Right lobe of liver (tissue), 6 donors: ENCODE measurements at regions not wholly inside any gene's neighbourhood (a gene's known extent, or its start where the extent isn't known, plus 50 kb on each side); places are given as distances from the start of the nearest gene placed in this dataset.
"Not testable (repeated sequence)": the region's sequence is repeated elsewhere in the genome, so short reads cannot be mapped to it uniquely, and the experiment has no call there.

ENCODE experiments used
- ATAC-seq, 4 donors: fragments of 200-7000 bp; cut with Tn5 transposase; one replicate each; pipeline ENCODE4 v1.9.1; 2020; ENCODE audit warnings: mild to moderate bottlenecking in 4 of 4, moderate library complexity in 4 of 4
- DNase-seq, 3 donors: peaks; one replicate each; pipeline ENCODE4 v3.0.0-alpha.2; 2020
- H3K27ac ChIP-seq, 3 donors: fragments of 200-600 bp; one replicate each; pipeline ENCODE4 v1.8.0; 2022
- H3K27me3 ChIP-seq, 2 donors: fragments of 200-600 bp; one replicate each; pipeline ENCODE4 v1.8.0; 2022
- H3K36me3 ChIP-seq, 4 donors: fragments of 200-600 bp; sonication (generic) in 1 of 4; one replicate each; pipeline versions ENCODE4 v1.5.1 to v1.8.0; 2017 to 2022; ENCODE audit warnings: control low read depth in 1 of 4
- H3K4me1 ChIP-seq, 4 donors: fragments of 200-600 bp; sonication (generic) in 1 of 4; one replicate each; pipeline versions ENCODE4 v1.5.1 to v1.8.0; 2017 to 2022; ENCODE audit warnings: control low read depth in 1 of 4
- H3K4me3 ChIP-seq, 3 donors: fragments of 200-600 bp; one replicate each; pipeline ENCODE4 v1.8.0; 2022
- H3K9me3 ChIP-seq, 4 donors: fragments of 200-600 bp; sonication (generic) in 1 of 4; one replicate each; pipeline versions ENCODE4 v1.5.1 to v1.8.0; 2017 to 2022; ENCODE audit warnings: control low read depth in 1 of 4
- POLR2A ChIP-seq: fragments of 450-650 bp; IDR thresholded peaks from one replicate; pipeline ENCODE4 v1.6.1; 2017; ENCODE audit warnings: antibody characterized with exemption, mild to moderate bottlenecking
- WGBS: methylation state at CpG from one replicate; pipeline ENCODE4 v1.1.6; 2018; ENCODE audit warnings: low coverage, low lambda C conversion rate; ENCODE audit not compliant: insufficient coverage; ENCODE audit errors: missing lambda C conversion rate; 5-methylcytosine and 5-hydroxymethylcytosine counted together
- intact Hi-C, 2 donors: fragments of 100-400 bp; cut with DNase I; formaldehyde crosslinking; loops; one replicate each; pipeline versions ENCODE4 v1.11.2 to v1.14.1; 2022
- TF ChIP-seq, protein P1 (sequence below), 4 donors: fragments of 200-600 bp in 3 of 4; fragments of 450-650 bp in 1 of 4; IDR thresholded peaks; one replicate each; pipeline versions ENCODE4 v1.5.1 to v1.8.0; 2016 to 2022; ENCODE audit warnings: antibody characterized with exemption in 4 of 4, mild to moderate bottlenecking in 2 of 4
- donor health status: DM: no; HTN: yes; CAD: no.
- donor health status: DM: no; HTN: no; CAD: no.
- donor health status: DM: no; HTN: no; CAD: no.
- donor health status: DM: no; HTN: yes; CAD: no.
- donor health status: DM: no; HTN: yes; CAD: no.

DNA sequence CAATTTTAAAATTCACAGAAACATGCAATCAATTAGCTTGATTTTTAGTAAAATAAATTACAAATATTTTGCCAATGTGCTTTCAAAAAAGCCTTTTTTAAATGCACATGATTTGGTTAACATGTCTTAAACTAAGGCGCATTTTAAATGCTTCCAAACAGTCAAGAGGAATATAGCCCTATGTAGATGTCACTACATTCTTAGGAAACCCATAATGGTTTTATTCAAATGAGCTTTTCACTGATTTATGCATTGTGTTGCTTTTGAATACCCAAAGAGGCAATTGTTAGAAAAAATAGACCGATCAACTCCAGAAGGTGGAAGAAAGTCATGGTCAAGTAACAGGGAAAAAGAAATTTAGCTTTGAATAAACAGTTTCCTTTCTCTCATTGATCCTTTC, 366.9 kb upstream of the PPP2R3A start:
- no peaks in the 10 kb centered on the region for H3K36me3 ChIP-seq
- 61% methylated on average over 2 of the region's 2 CpGs for WGBS

DNA sequence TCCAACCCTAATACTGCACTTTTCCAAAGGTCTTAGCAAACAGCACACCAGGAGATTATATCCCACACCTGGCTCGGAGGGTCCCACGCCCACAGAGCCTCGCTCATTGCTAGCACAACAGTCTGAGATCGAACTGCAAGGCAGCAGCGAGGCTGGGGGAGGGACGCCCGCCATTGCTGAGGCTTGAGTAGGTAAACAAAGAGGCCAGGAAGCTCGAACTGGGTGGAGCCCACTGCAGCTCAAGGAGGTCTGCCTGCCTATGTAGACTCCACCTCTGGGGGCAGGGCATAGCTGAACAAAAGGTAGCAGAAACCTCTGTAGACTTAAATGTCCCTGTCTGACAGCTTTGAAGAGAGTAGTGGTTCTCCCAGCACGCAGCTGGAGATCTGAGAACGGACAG, 361.0 kb upstream of the PPP2R3A start:
- DNase-seq, H3K4me3 ChIP-seq, H3K36me3 ChIP-seq, ATAC-seq, H3K27me3 ChIP-seq, H3K27ac ChIP-seq, intact Hi-C loops, H3K4me1 ChIP-seq, H3K9me3 ChIP-seq: not testable (repeated sequence)
- WGBS, result 56% methylated on average over 3 of the region's 10 CpGs

More for the DNA sequence above, 366.9 kb upstream of the PPP2R3A start:
- Histone ChIP-seq H3K4me3 (no peak overlapping the region), H3K4me1 (no peaks in the 10 kb centered on the region), H3K27me3 (no peaks in the 10 kb centered on the region), H3K9me3 (no peaks in the 10 kb centered on the region), H3K27ac (no peak overlapping the region)
- TF ChIP-seq, protein P1, sequence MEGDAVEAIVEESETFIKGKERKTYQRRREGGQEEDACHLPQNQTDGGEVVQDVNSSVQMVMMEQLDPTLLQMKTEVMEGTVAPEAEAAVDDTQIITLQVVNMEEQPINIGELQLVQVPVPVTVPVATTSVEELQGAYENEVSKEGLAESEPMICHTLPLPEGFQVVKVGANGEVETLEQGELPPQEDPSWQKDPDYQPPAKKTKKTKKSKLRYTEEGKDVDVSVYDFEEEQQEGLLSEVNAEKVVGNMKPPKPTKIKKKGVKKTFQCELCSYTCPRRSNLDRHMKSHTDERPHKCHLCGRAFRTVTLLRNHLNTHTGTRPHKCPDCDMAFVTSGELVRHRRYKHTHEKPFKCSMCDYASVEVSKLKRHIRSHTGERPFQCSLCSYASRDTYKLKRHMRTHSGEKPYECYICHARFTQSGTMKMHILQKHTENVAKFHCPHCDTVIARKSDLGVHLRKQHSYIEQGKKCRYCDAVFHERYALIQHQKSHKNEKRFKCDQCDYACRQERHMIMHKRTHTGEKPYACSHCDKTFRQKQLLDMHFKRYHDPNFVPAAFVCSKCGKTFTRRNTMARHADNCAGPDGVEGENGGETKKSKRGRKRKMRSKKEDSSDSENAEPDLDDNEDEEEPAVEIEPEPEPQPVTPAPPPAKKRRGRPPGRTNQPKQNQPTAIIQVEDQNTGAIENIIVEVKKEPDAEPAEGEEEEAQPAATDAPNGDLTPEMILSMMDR (IDR thresholded peaks at IDR 0.05), result no peak
- intact Hi-C loops, result no loop called here
- ATAC-seq (no peak), DNase-seq (no peak)

DNA sequence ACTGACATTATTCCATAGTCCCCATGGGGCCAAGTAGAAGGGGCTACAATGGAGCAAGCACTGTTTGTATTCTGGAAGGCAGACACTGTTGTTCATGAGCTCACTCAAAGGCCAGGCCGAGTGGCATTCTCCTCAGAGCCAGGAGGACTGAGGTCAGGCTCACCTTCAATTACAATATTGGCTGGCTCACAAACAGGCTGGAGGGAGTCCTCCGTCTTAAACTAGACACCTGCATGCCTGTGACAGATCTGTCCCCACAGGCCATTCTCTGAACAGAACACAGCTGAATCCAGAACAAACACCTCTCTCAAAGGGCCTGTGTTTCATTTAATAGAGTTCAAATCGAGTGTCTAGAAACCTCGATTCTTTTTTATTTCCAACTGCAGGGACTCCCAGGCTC, 347.4 kb upstream of the PPP2R3A start:
- intact Hi-C loops, result no loop called here
- no peak for TF ChIP-seq POLR2A
- TF ChIP-seq, protein P1 (IDR thresholded peaks at IDR 0.05), result no peak
- Histone ChIP-seq H3K36me3 (no peaks in the 10 kb centered on the region), H3K4me3 (no peak overlapping the region), H3K4me1 (no peaks in the 10 kb centered on the region), H3K27me3 (no peaks in the 10 kb centered on the region), H3K9me3 (no peaks in the 10 kb centered on the region), H3K27ac (no peak overlapping the region)
- ATAC-seq (no peak), DNase-seq (no peak)
- 48% methylated on average over 4 of the region's 4 CpGs for WGBS

DNA sequence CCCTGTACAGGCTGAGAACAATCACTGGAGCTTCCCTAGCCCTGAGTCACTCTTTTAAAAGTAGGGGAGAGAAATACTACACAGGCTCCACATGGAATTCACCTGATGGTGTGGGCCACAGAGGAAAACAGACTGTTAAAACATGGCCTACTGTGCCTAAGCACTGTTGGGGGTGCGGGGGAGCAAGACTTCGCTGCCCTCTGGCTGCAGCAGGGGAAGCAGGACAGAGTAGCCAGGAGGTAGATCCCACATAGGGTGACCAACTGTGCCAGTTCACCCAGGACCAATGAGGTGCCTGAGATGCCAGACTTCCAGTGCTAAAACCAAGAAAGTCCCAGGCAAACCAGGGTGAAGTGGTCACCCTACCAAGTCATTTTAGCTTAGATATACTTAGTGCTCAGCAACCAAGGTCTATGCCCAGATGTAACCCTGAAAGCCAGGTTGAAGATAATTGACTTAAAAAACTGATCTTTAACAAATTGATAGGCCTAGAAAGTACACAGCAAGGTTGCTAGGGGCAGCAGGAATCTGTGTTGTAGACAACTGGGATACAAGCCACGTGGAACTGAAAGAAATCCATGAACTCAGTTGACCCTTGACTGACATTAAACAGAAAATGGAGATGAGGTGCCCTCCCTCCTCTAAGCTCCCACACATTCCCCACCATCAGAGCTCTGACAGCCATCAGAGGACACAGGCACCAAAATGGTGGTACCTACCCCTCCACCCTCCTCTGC, 344.2 kb upstream of the PPP2R3A start:
- ATAC-seq (no peak), DNase-seq (no peak)
- Histone ChIP-seq H3K9me3 (no peaks in the 10 kb centered on the region), H3K27ac (no peak overlapping the region), H3K27me3 (no peaks in the 10 kb centered on the region), H3K4me1 (no peaks in the 10 kb centered on the region), H3K4me3 (no peak overlapping the region), H3K36me3 (no peaks in the 10 kb centered on the region)
- 6% methylated on average over 1 of the region's 3 CpGs for WGBS
- intact Hi-C loops, result no loop called here
- no peak for TF ChIP-seq POLR2A
- TF ChIP-seq, protein P1 (IDR thresholded peaks at IDR 0.05), result no peak

DNA sequence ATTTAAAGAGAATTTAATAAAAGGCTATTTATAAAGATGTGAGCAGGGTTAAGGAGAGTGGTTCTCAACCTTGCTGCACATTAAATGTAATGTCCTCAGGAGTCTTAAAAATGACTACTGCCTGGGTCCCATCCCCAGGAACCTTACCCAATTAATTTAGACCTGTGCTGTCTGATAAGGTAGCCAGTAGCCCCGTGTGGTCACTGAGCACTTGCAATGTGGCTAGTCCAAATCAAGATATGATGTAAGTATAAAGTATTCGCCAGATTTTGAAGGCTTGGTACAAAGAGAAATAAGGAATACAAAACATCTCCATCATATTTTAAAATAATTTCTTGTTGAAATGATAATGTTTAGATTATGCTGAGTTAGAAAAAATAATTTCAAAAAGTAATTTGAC, 343.3 kb upstream of the PPP2R3A start:
- Histone ChIP-seq H3K36me3 (no peaks in the 10 kb centered on the region), H3K27ac (no peak overlapping the region), H3K4me3 (no peak overlapping the region), H3K27me3 (no peaks in the 10 kb centered on the region), H3K4me1 (no peaks in the 10 kb centered on the region), H3K9me3 (no peaks in the 10 kb centered on the region)
- intact Hi-C loops, result no loop called here
- DNase-seq (no peak), ATAC-seq (no peak)
- TF ChIP-seq, protein P1 (IDR thresholded peaks at IDR 0.05), result no peak
- no peak for TF ChIP-seq POLR2A
- 60% methylated on average over 2 of the region's 2 CpGs for WGBS
